ENCODE measurements at regions not wholly inside any gene's neighbourhood (a gene's known extent, or its start where the extent isn't known, plus 50 kb on each side); places are given as distances from the start of the nearest gene placed in this dataset.

GRCh38 chr3:176554791-176555654 lies 642.3 kb downstream of the TBL1XR1 start:
- no peak for TF ChIP-seq CTCF (conservative IDR thresholded peaks at IDR 0.05)
- TF ChIP-seq EZH2 (IDR thresholded peaks at IDR 0.05; ENCODE audit: low read depth): no peak

Data from PC-9 (cell line).